ENCODE measurements at regions not wholly inside any gene's neighbourhood (a gene's known extent, or its start where the extent isn't known, plus 50 kb on each side); places are given as distances from the start of the nearest gene placed in this dataset.
"Not testable (repeated sequence)": the region's sequence is repeated elsewhere in the genome, so short reads cannot be mapped to it uniquely, and the experiment has no call there.

DNA sequence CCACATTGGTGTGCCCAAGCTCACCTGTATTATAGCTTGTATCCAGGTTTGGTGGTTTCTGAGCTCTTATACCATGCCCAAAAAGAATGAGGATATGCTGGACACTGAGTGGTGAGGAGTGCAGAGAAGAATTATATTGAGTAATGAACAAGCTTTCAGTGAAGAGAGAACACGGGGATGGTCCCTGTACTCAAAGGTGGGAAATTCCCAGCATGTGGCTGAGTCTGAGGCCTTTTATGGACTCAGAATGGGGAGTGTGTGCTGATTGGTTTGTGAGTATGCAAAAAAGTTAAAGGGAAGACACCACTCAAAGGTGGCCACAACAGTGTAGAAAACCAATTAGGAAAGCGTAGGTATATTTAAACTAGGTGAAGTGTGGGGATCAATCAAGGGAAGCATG lies 191.2 kb upstream of the SLITRK6 start:
- no peaks in the 10 kb centered on the region for H3K4me1 ChIP-seq (ENCODE audit: insufficient read depth, low read length, poor library complexity, severe bottlenecking)

DNA sequence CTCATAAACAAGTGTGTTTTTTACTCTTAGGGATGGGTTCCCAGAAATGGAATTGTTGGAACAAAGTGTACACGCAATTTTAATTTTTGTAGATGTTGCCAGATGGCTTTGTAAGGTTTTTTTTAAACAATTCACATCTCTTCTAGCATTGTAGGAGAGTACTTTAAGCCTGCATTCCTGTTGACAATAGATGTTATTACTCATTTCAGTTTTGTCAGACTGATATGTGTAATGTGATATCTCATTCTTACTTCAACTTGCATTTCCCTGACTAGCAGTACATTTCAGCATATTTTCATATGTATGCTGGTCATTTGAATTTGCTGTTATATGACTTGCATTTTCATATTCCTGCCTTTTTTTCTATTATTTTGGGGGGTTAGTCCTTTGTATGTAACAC lies 186.6 kb upstream of the SLITRK6 start:
- no peak overlapping the region for H3K4me3 ChIP-seq (ENCODE audit: low read depth, low read length, poor library complexity, severe bottlenecking)
- no peaks in the 10 kb centered on the region for H3K79me2 ChIP-seq (ENCODE audit: insufficient read depth, low read depth, low read length)
- ChIA-PET CTCF (ENCODE audit: unreplicated experiment) (no interaction called here), POLR2A (no interaction called here)
- intact Hi-C loops (cut with micrococcal nuclease; ENCODE audit: unreplicated experiment): no loop called here
- H3K9me2 ChIP-seq (ENCODE audit: insufficient read depth, low read length): no peaks in the 10 kb centered on the region
- no peaks in the 10 kb centered on the region for H3K4me1 ChIP-seq (ENCODE audit: insufficient read depth, low read length, poor library complexity, severe bottlenecking)
- no peak overlapping the region for H3K4me2 ChIP-seq (ENCODE audit: low read length)
- no peaks in the 10 kb centered on the region for H3K36me3 ChIP-seq (ENCODE audit: insufficient read depth, low read length)
- no peak for DNase-seq (ENCODE audit: low spot score)
- 0 out of 2 replicates have a peak, but pooled peaks cover 6% of the 10 kb centered on the region for H3K9me3 ChIP-seq (ENCODE audit: low read length)
- TF ChIP-seq EZH2phosphoT487 (IDR thresholded peaks at IDR 0.05; ENCODE audit: borderline replicate concordance, low read depth, low read length): no peak
- TF ChIP-seq, protein P1, sequence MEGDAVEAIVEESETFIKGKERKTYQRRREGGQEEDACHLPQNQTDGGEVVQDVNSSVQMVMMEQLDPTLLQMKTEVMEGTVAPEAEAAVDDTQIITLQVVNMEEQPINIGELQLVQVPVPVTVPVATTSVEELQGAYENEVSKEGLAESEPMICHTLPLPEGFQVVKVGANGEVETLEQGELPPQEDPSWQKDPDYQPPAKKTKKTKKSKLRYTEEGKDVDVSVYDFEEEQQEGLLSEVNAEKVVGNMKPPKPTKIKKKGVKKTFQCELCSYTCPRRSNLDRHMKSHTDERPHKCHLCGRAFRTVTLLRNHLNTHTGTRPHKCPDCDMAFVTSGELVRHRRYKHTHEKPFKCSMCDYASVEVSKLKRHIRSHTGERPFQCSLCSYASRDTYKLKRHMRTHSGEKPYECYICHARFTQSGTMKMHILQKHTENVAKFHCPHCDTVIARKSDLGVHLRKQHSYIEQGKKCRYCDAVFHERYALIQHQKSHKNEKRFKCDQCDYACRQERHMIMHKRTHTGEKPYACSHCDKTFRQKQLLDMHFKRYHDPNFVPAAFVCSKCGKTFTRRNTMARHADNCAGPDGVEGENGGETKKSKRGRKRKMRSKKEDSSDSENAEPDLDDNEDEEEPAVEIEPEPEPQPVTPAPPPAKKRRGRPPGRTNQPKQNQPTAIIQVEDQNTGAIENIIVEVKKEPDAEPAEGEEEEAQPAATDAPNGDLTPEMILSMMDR (conservative IDR thresholded peaks at IDR 0.05; ENCODE audit: low read length): no peak
- BruUV-seq (replicated peaks): no TSS peak
- H3K27ac ChIP-seq (ENCODE audit: low read depth, low read length, poor library complexity, severe bottlenecking): no peak overlapping the region
- H4K20me1 ChIP-seq (ENCODE audit: insufficient read depth, low read length): no peaks in the 10 kb centered on the region
- no peak overlapping the region for H2AFZ ChIP-seq (ENCODE audit: low read length)

More for the DNA sequence above, 191.2 kb upstream of the SLITRK6 start:
- no peak for TF ChIP-seq EZH2phosphoT487 (IDR thresholded peaks at IDR 0.05; ENCODE audit: borderline replicate concordance, low read depth, low read length)
- TF ChIP-seq, protein P1 (conservative IDR thresholded peaks at IDR 0.05; ENCODE audit: low read length): no peak
- Histone ChIP-seq H3K9me3 (ENCODE audit: low read length) (no peaks in the 10 kb centered on the region), H3K4me3 (ENCODE audit: low read depth, low read length, poor library complexity, severe bottlenecking) (no peak overlapping the region), H3K4me2 (ENCODE audit: low read length) (no peak overlapping the region), H3K79me2 (ENCODE audit: insufficient read depth, low read depth, low read length) (no peaks in the 10 kb centered on the region), H3K9me2 (ENCODE audit: insufficient read depth, low read length) (0 out of 2 replicates have a peak, but pooled peaks cover 3% of the 10 kb centered on the region), H4K20me1 (ENCODE audit: insufficient read depth, low read length) (no peaks in the 10 kb centered on the region), H3K27ac (ENCODE audit: low read depth, low read length, poor library complexity, severe bottlenecking) (no peak overlapping the region), H3K36me3 (ENCODE audit: insufficient read depth, low read length) (no peaks in the 10 kb centered on the region), H2AFZ (ENCODE audit: low read length) (no peak overlapping the region)
- CTCF ChIA-PET (ENCODE audit: unreplicated experiment): no interaction called here
- POLR2A ChIA-PET: interaction anchor here (0.8 kb wide), 1 partner anchor 22 kb away, joined by 3 read pairs; no protein-coding TSS in a partner anchor
- no TSS peak for BruUV-seq (replicated peaks)
- no peak for DNase-seq (ENCODE audit: low spot score)
- intact Hi-C loops (cut with micrococcal nuclease; ENCODE audit: unreplicated experiment): no loop called here

DNA sequence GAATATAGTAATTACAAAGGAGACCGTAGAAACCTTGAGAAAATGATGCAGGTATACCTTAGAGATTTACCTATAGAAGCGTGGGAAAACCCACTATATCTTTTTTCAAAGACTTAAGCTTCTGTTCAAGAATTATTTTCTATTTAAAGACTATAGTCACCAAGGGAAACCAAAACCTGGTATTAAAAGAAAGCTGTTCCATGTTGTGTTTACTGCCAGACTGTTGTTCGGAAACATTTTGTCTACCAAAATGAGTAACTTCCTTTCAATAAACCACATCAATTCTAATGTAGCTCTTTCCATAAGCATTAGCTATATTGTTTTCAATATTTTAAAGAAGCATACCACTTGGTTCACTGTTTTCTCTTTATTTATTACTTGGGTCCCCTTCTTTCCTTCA lies 182.9 kb upstream of the SLITRK6 start:
- H3K36me3 ChIP-seq (ENCODE audit: insufficient read depth, low read length): no peaks in the 10 kb centered on the region
- H3K4me1 ChIP-seq (ENCODE audit: insufficient read depth, low read length, poor library complexity, severe bottlenecking): no peaks in the 10 kb centered on the region
- intact Hi-C loops (cut with micrococcal nuclease; ENCODE audit: unreplicated experiment): no loop called here
- no peak overlapping the region for H3K4me2 ChIP-seq (ENCODE audit: low read length)
- no peak overlapping the region for H3K27ac ChIP-seq (ENCODE audit: low read depth, low read length, poor library complexity, severe bottlenecking)
- H3K4me3 ChIP-seq (ENCODE audit: low read depth, low read length, poor library complexity, severe bottlenecking): no peak overlapping the region
- no peak overlapping the region for H2AFZ ChIP-seq (ENCODE audit: low read length)
- no peaks in the 10 kb centered on the region for H4K20me1 ChIP-seq (ENCODE audit: insufficient read depth, low read length)
- H3K9me3 ChIP-seq (ENCODE audit: low read length): 0 out of 2 replicates have a peak, but pooled peaks cover 6% of the 10 kb centered on the region
- ChIA-PET POLR2A (interaction anchor here (1.5 kb wide), 1 partner anchor 13 kb away, joined by 4 read pairs; no protein-coding TSS in a partner anchor), CTCF (ENCODE audit: unreplicated experiment) (no interaction called here)
- H3K9me2 ChIP-seq (ENCODE audit: insufficient read depth, low read length): no peaks in the 10 kb centered on the region
- BruUV-seq (replicated peaks): no TSS peak
- no peak for DNase-seq (ENCODE audit: low spot score)
- TF ChIP-seq, protein P1 (conservative IDR thresholded peaks at IDR 0.05; ENCODE audit: low read length): no peak
- no peaks in the 10 kb centered on the region for H3K79me2 ChIP-seq (ENCODE audit: insufficient read depth, low read depth, low read length)

DNA sequence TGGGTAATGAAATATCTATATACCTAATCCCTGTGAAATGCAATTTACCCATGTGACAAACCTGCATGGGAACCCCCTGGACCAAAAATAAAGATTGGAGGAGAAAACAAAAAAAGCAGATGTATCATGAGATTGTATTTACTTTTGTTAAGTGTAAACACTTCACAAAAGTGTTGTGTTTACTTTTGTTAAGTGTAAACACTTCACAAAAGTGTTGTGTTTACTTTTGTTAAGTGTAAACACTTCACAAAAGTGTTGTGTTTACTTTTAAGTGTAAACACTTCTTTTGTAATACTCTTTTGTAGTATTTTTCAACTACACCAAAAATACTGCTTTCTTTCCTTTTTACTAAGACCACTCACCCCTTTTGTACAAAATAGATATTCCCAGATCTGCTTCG lies 181.2 kb upstream of the SLITRK6 start:
- H3K36me3 ChIP-seq (ENCODE audit: insufficient read depth, low read length); BruUV-seq (replicated peaks); H3K4me3 ChIP-seq (ENCODE audit: low read depth, low read length, poor library complexity, severe bottlenecking); H3K9me2 ChIP-seq (ENCODE audit: insufficient read depth, low read length); DNase-seq (ENCODE audit: low spot score); H3K4me2 ChIP-seq (ENCODE audit: low read length); CTCF ChIA-PET (ENCODE audit: unreplicated experiment); H4K20me1 ChIP-seq (ENCODE audit: insufficient read depth, low read length); H3K9me3 ChIP-seq (ENCODE audit: low read length); H3K27ac ChIP-seq (ENCODE audit: low read depth, low read length, poor library complexity, severe bottlenecking); H3K79me2 ChIP-seq (ENCODE audit: insufficient read depth, low read depth, low read length); H2AFZ ChIP-seq (ENCODE audit: low read length); H3K4me1 ChIP-seq (ENCODE audit: insufficient read depth, low read length, poor library complexity, severe bottlenecking); intact Hi-C loops (cut with micrococcal nuclease; ENCODE audit: unreplicated experiment); POLR2A ChIA-PET: not testable (repeated sequence)

Data from OCI-LY7 (cell line).